Loucy (cell line): ENCODE measurements at regions not wholly inside any gene's neighbourhood (a gene's known extent, or its start where the extent isn't known, plus 50 kb on each side); places are given as distances from the start of the nearest gene placed in this dataset.

Experiments
- EZH2phosphoT487 ChIP-seq: fragments of 200-600 bp; IDR thresholded peaks from 2 replicates; pipeline ENCODE4 v1.6.1; 2018; ENCODE audit warnings: antibody characterized with exemption, mild to moderate bottlenecking, moderate library complexity, borderline replicate concordance
- TF ChIP-seq, protein P1 (sequence below): fragments of 200-600 bp; sonication (generic); conservative IDR thresholded peaks from 2 replicates; pipeline ENCODE4 v1.5.1; 2014; ENCODE audit warnings: mild to moderate bottlenecking, antibody characterized with exemption, low read length

DNA sequence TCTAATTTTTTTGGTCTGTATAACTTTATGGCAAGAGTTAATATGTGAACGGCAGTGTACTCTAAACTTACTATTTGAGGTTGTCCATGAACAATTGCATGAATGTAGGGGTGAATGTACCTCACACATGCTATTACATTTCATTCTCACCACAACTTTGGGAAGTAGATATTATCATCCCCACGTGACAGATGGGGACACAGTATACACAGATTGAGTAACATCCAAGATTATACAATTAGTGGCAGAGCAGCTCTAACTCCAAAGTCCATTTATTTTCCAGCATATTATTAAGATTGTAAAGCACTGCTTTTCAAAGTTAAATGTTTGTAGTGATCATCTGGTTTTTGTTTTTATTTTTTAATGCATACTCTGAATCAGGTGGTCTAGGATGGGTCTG, 622.1 kb upstream of the ZEB2 start:
- TF ChIP-seq, protein P1, sequence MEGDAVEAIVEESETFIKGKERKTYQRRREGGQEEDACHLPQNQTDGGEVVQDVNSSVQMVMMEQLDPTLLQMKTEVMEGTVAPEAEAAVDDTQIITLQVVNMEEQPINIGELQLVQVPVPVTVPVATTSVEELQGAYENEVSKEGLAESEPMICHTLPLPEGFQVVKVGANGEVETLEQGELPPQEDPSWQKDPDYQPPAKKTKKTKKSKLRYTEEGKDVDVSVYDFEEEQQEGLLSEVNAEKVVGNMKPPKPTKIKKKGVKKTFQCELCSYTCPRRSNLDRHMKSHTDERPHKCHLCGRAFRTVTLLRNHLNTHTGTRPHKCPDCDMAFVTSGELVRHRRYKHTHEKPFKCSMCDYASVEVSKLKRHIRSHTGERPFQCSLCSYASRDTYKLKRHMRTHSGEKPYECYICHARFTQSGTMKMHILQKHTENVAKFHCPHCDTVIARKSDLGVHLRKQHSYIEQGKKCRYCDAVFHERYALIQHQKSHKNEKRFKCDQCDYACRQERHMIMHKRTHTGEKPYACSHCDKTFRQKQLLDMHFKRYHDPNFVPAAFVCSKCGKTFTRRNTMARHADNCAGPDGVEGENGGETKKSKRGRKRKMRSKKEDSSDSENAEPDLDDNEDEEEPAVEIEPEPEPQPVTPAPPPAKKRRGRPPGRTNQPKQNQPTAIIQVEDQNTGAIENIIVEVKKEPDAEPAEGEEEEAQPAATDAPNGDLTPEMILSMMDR: no peak
- TF ChIP-seq EZH2phosphoT487: no peak
